Transverse colon (tissue), 4 donors: ENCODE measurements at regions not wholly inside any gene's neighbourhood (a gene's known extent, or its start where the extent isn't known, plus 50 kb on each side); places are given as distances from the start of the nearest gene placed in this dataset.

Source experiments
- DNase-seq: peaks from one replicate; pipeline ENCODE4 v3.0.0-alpha.2; 2019
- H3K27ac ChIP-seq, 4 donors: fragments of 200-600 bp; sonication (generic); 2 replicates each; pipeline ENCODE4 v1.5.1; 2016 to 2018; ENCODE audit warnings: inconsistent platforms in 4 of 4
- H3K27me3 ChIP-seq: fragments of 200-600 bp; sonication (generic); 2 replicates; pipeline ENCODE4 v1.5.1; 2017; ENCODE audit warnings: inconsistent platforms
- H3K36me3 ChIP-seq, 4 donors: fragments of 200-600 bp; sonication (generic); 2 replicates each; pipeline ENCODE4 v1.5.1; 2017 to 2019; ENCODE audit warnings: inconsistent platforms in 4 of 4
- H3K4me1 ChIP-seq, 4 donors: fragments of 200-600 bp; sonication (generic); 2 replicates each; pipeline ENCODE4 v1.5.1; 2017 to 2020; ENCODE audit warnings: inconsistent platforms in 4 of 4
- H3K4me3 ChIP-seq, 4 donors: fragments of 200-600 bp; sonication (generic); 1 replicate in 1 of 4; 2 replicates in 3 of 4; pipeline versions ENCODE4 v1.5.1 to v1.6.1; 2017 to 2019; ENCODE audit warnings: inconsistent platforms in 4 of 4
- H3K9me3 ChIP-seq, 2 donors: fragments of 200-600 bp; sonication (generic); 2 replicates each; pipeline ENCODE4 v1.5.1; 2017 to 2019; ENCODE audit warnings: inconsistent platforms in 2 of 2
- EP300 ChIP-seq: sonication (generic); formaldehyde crosslinking; IDR thresholded peaks from one replicate; pipeline ENCODE4 v1.6.1; 2017; ENCODE audit warnings: antibody characterized with exemption, low read depth
- POLR2A ChIP-seq: fragments of 450-650 bp; IDR thresholded peaks from one replicate; pipeline ENCODE4 v1.6.1; 2016; ENCODE audit warnings: antibody characterized with exemption, mild to moderate bottlenecking, moderate library complexity
- POLR2AphosphoS5 ChIP-seq, 3 donors: sonication (generic); formaldehyde crosslinking; IDR thresholded peaks; one replicate each; pipeline ENCODE4 v1.6.1; 2016; ENCODE audit warnings: antibody characterized with exemption in 3 of 3
- WGBS, 2 donors: methylation state at CpG; one replicate each; pipeline ENCODE4 v1.1.5; 2018; ENCODE audit warnings: low coverage in 1 of 2; 5-methylcytosine and 5-hydroxymethylcytosine counted together
- in situ Hi-C, 4 donors: fragments of 200-750 bp; cut with MboI; loops; one replicate each; pipeline versions ENCODE4 v1.15.0 to v1.15.1; 2017; ENCODE audit warnings: low sequenced_read_pairs in 3 of 4, low pct_ligation_motif_present in 1 of 4, low pct_unique_long_range_greater_than_20kb in 1 of 4
- intact Hi-C: fragments of 100-400 bp; cut with DNase I; formaldehyde crosslinking; loops from one replicate; pipeline ENCODE4 v1.15.1; 2023; ENCODE audit warnings: low total_unique reads
- TF ChIP-seq, protein P1 (sequence below), 5 experiments: fragments of 200-600 bp in 3 of 5; fragments of 450-650 bp in 2 of 5; sonication (generic) in 3 of 5; IDR thresholded peaks; 1 replicate in 2 of 5; 2 replicates in 3 of 5; pipeline ENCODE4 v1.5.1; 2016 to 2017; ENCODE audit warnings: antibody characterized with exemption in 5 of 5, inconsistent platforms in 3 of 5, mild to moderate bottlenecking in 2 of 5, moderate library complexity in 1 of 5

DNA sequence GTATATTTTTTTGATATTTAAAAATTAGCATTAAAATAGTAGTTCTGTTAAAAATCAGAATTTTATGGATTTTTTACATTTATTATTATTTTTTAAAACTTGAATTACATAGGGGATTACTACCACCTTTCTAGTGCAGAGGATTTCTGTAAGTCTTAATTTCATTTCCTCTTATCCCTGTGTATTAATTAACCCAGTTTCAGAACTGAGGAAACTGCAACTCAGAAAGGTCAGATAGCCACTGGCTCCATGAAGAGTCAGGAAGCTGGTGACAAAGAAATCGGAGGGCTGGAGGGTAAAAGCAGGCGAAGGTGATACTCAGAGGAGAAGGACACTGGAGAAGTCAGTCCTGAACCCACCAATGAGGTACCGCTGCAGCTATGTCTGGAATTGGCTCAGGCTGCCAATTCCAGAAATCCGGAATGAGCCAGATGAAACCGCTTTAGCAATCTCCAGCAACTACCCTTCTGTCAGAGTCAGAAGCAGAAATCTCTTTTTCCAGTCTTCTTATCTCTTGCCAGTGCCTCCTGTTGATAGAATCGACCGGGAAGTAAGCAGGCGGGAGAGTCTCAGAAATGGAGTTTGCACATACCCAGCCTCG is 308.5 kb downstream of the SV2B start:
- TF ChIP-seq POLR2A (no peak), EP300 (no peak), POLR2AphosphoS5 (IDR thresholded peaks at IDR 0.05) (no peak)
- TF ChIP-seq, protein P1, sequence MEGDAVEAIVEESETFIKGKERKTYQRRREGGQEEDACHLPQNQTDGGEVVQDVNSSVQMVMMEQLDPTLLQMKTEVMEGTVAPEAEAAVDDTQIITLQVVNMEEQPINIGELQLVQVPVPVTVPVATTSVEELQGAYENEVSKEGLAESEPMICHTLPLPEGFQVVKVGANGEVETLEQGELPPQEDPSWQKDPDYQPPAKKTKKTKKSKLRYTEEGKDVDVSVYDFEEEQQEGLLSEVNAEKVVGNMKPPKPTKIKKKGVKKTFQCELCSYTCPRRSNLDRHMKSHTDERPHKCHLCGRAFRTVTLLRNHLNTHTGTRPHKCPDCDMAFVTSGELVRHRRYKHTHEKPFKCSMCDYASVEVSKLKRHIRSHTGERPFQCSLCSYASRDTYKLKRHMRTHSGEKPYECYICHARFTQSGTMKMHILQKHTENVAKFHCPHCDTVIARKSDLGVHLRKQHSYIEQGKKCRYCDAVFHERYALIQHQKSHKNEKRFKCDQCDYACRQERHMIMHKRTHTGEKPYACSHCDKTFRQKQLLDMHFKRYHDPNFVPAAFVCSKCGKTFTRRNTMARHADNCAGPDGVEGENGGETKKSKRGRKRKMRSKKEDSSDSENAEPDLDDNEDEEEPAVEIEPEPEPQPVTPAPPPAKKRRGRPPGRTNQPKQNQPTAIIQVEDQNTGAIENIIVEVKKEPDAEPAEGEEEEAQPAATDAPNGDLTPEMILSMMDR (IDR thresholded peaks at IDR 0.05) = no peak
- no peaks in the 10 kb centered on the region for H3K9me3 ChIP-seq
- no peaks in the 10 kb centered on the region for H3K36me3 ChIP-seq
- in situ Hi-C loops = no loop called here
- no peaks in the 10 kb centered on the region for H3K27me3 ChIP-seq
- no peak overlapping the region for H3K4me3 ChIP-seq
- 28 to 33% methylated on average over 9 of the region's 9 CpGs for WGBS, 2 donors
- intact Hi-C loops = no loop called here
- H3K4me1 ChIP-seq = peaks cover 0 to 8% (median 0%) of the 10 kb centered on the region in 4 donors
- no peak overlapping the region for H3K27ac ChIP-seq
- DNase-seq = no peak

DNA sequence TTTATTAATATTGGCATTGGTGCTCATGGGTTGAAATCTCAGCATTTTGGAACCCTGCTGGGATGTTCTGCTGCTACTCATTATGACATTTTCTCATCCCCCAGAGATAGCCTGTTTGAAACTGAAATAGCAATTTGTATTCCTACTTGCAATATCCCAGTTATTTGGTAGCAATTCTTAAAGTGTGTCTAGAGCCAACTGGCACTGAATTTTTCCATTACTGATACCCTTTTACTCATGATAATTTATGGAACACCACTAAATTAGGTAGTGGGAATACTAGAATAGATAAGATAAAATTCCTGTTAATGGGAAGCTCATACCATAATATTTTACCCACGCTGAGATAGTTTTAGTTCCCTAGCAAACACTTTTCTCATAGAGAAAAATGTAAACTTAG is 309.3 kb downstream of the SV2B start:
- H3K36me3 ChIP-seq = no peaks in the 10 kb centered on the region
- no peak for DNase-seq
- WGBS, 2 donors = 67 to 85% methylated on average over 1 of the region's 1 CpG
- H3K4me3 ChIP-seq = no peak overlapping the region
- H3K27me3 ChIP-seq = no peaks in the 10 kb centered on the region
- intact Hi-C loops = no loop called here
- no peak for TF ChIP-seq EP300
- TF ChIP-seq, protein P1 (IDR thresholded peaks at IDR 0.05) = no peak
- no peak for TF ChIP-seq POLR2A
- no peak for TF ChIP-seq POLR2AphosphoS5 (IDR thresholded peaks at IDR 0.05)
- in situ Hi-C loops = no loop called here
- no peaks in the 10 kb centered on the region for H3K9me3 ChIP-seq
- H3K4me1 ChIP-seq = peaks cover 0 to 8% (median 0%) of the 10 kb centered on the region in 4 donors
- H3K27ac ChIP-seq = no peak overlapping the region

DNA sequence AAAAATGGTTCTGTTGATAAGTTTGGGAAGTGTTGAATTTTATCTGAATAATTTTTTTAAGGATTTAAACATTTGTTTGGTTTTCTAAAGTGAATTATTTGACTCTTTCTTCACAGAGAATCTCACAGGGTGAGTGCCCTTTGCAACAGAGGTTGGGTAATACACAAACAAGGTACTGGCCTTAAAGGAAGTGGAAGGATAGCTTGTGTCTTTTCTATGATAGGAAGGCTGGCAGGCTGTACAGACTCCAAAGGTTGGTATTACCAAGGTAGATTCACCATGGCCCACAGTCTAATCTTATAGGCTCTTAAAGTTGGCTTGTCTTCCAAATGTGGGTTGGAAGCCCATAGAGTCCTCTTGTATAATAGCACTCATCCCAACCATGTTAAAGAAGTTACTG is 311.5 kb downstream of the SV2B start:
- no peak overlapping the region for H3K4me3 ChIP-seq
- peaks cover 0 to 8% (median 0%) of the 10 kb centered on the region in 4 donors for H3K4me1 ChIP-seq
- no peaks in the 10 kb centered on the region for H3K9me3 ChIP-seq
- intact Hi-C loops (no loop called here), in situ Hi-C loops (no loop called here)
- TF ChIP-seq EP300 (no peak), POLR2A (no peak), POLR2AphosphoS5 (IDR thresholded peaks at IDR 0.05) (no peak)
- TF ChIP-seq, protein P1 (IDR thresholded peaks at IDR 0.05) = no peak
- no peak for DNase-seq
- no peaks in the 10 kb centered on the region for H3K36me3 ChIP-seq
- no peaks in the 10 kb centered on the region for H3K27me3 ChIP-seq
- H3K27ac ChIP-seq = no peak overlapping the region

DNA sequence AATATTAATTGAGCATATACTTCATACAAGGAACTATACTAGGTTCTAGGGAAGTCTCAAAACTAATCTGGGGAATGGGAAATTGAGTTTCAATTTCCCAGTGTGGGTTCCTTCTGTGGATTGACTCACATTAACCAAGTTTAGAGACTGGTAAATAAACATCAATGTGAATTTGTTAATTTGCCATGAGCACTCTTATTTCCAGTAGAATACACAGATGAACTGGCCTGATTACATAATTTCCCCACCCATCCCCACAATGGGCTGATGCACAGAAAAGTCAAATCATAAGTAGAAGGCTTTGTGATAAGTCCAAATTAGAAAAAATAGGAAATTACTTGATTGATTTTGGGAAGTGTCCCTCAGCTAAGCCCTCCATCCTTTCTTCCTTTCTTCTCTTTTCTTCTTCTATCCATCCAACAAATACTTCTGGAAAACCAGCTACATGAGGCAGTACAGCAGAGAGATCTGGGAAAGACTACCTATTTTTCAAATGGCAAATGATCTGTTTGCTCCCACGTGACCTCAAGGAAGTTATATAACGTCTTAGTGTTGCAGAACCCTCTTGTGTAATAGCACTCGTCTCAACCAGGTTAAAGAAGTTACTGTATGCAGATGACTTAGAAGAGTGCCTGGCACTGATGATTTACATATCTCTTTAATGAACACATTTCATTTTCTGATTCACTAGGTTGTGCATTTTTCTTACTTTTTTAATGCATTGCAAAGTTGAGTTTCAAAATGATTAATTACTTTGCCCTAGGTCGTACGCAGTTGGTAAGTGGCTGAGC is 312.3 kb downstream of the SV2B start:
- Histone ChIP-seq H3K4me3 (no peak overlapping the region), H3K9me3 (no peaks in the 10 kb centered on the region), H3K27me3 (no peaks in the 10 kb centered on the region), H3K36me3 (no peaks in the 10 kb centered on the region), H3K4me1 (peaks cover 0 to 8% (median 0%) of the 10 kb centered on the region in 4 donors), H3K27ac (no peak overlapping the region)
- in situ Hi-C loops (no loop called here), intact Hi-C loops (no loop called here)
- WGBS, 2 donors = 34 to 38% methylated on average over 5 of the region's 5 CpGs
- TF ChIP-seq POLR2A = no peak
- TF ChIP-seq, protein P1 (IDR thresholded peaks at IDR 0.05) = no peak
- no peak for TF ChIP-seq POLR2AphosphoS5 (IDR thresholded peaks at IDR 0.05)
- TF ChIP-seq EP300 = no peak
- no peak for DNase-seq
